Mammary epithelial cell (primary cell): ENCODE measurements at regions not wholly inside any gene's neighbourhood (a gene's known extent, or its start where the extent isn't known, plus 50 kb on each side); places are given as distances from the start of the nearest gene placed in this dataset.

Source experiments
- EZH2 ChIP-seq: IDR thresholded peaks from 2 replicates; pipeline ENCODE4 v1.6.1; 2012; ENCODE audit warnings: low read length, inconsistent platforms, borderline replicate concordance
- TF ChIP-seq, protein P1 (sequence below), 2 donors: IDR thresholded peaks in 1 of 2; conservative IDR thresholded peaks in 1 of 2; 2 replicates each; pipeline ENCODE4 v1.5.1; 2011 to 2012; ENCODE audit warnings: inconsistent platforms in 2 of 2, low read length in 2 of 2, mild to moderate bottlenecking in 2 of 2, control low read depth in 1 of 2, low read depth in 1 of 2; ENCODE audit not compliant: insufficient read depth in 1 of 2; ENCODE audit errors: extremely low read depth in 1 of 2

- TF ChIP-seq, protein P1, sequence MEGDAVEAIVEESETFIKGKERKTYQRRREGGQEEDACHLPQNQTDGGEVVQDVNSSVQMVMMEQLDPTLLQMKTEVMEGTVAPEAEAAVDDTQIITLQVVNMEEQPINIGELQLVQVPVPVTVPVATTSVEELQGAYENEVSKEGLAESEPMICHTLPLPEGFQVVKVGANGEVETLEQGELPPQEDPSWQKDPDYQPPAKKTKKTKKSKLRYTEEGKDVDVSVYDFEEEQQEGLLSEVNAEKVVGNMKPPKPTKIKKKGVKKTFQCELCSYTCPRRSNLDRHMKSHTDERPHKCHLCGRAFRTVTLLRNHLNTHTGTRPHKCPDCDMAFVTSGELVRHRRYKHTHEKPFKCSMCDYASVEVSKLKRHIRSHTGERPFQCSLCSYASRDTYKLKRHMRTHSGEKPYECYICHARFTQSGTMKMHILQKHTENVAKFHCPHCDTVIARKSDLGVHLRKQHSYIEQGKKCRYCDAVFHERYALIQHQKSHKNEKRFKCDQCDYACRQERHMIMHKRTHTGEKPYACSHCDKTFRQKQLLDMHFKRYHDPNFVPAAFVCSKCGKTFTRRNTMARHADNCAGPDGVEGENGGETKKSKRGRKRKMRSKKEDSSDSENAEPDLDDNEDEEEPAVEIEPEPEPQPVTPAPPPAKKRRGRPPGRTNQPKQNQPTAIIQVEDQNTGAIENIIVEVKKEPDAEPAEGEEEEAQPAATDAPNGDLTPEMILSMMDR (conservative IDR thresholded peaks at IDR 0.05 in 1 of 2, IDR thresholded peaks at IDR 0.05 in 1 of 2; ENCODE audit: extremely low read depth in 1 of 2, insufficient read depth in 1 of 2, low read depth in 1 of 2, low read length in 2 of 2) = no peak
- TF ChIP-seq EZH2 = no peak
Measured at GRCh38 chr18:10351858-10352257, 102.6 kb upstream of the APCDD1 start.
